ENCODE measurements at regions not wholly inside any gene's neighbourhood (a gene's known extent, or its start where the extent isn't known, plus 50 kb on each side); places are given as distances from the start of the nearest gene placed in this dataset.
"Not testable (repeated sequence)": the region's sequence is repeated elsewhere in the genome, so short reads cannot be mapped to it uniquely, and the experiment has no call there.

GRCh38 chr18:1505856-1506255, 601.2 kb downstream of the ADCYAP1 start:
- DNase-seq = no peak

- DNase-seq = no peak
Observed at GRCh38 chr18:1510542-1511179, 606.0 kb downstream of the ADCYAP1 start.

GRCh38 chr18:1511619-1512311, 607.1 kb downstream of the ADCYAP1 start:
- DNase-seq = no peak

GRCh38 chr18:1513519-1513918, 608.8 kb downstream of the ADCYAP1 start:
- DNase-seq = no peak

GRCh38 chr18:1521588-1522248, 617.0 kb downstream of the ADCYAP1 start:
- DNase-seq = not testable (repeated sequence)

DNA sequence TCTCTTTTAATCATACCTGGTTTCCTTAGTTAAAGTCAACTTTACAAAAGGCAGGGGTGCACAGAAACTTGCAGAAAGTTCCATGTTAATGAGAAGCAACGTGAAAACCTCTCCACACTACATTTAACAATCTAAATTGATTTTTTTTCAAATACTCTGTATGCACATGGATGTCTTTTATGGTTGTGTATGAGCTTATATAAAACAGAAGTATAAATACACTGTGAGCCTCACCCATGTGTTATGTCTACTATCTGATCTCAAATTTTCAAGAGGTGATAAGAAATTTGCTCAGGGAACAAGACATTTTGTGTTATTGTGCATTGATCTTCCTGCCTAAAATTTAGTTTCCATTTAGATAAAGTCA, 617.6 kb downstream of the ADCYAP1 start:
- DNase-seq = no peak

DNA sequence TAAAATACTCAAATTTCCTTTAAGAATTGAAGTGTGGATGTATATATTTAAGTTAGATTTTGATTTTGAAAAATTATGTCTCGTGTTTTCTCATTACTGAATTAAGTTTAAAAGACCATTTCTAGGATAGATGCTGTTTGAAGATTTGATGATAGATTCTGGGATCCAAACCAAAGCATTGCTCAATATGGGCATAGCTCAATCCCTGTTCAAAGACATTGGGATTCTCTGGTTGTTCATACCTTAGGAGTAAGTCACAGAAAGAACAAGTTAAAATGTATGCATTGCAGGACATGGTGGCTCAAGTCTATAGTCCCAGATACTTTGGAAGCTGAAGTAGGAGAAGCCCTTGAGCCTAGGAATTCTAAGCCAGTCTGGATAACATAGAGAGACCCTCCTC, 622.3 kb downstream of the ADCYAP1 start:
- no peak for DNase-seq

DNA sequence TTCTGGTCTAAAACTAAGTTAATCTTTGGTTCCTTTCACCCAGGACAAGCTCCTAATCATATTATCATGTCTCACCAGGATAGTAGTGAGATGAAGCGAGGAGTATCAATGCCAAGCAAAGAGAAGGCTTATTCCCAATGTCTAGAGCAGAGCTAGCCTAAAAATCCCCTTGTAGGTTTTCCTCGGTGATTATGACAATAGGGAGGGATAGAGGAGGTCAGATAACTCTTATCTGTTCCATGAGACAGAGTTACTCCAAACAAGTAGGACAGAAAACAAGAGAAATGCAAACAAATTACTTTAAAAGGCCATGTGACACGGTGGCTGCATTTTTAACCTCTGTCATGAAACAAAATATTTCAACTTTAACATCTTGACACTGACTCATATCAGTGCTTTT, 623.1 kb downstream of the ADCYAP1 start:
- DNase-seq = no peak

- no peak for DNase-seq
Observed at GRCh38 chr18:1528447-1528846, 623.8 kb downstream of the ADCYAP1 start.

DNA sequence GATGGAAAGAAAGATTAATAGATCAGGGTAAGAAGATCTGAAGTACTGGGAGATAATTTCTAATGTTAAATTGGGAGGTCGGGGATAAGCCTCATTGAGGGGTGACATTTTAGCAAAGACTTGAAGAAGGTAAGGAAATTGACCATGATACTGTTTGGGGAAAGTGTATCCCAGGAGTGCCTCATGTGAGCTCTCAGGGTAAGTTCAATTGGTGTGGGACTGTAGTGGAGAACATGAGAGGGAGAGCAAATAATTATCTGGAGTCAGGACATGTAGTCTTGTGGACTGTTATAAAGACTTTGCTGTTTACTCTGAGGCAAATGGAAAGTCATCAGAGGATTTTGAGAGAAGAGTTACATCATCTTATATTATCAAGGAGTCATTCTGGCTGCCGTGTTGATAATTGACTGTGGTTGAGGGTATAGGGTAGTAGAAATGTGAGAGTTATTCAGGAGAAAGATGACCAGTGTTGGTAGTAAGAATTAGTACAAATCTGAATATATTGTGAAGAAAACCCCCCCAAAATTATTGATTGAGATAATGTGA, 624.4 kb downstream of the ADCYAP1 start:
- no peak for DNase-seq

DNA sequence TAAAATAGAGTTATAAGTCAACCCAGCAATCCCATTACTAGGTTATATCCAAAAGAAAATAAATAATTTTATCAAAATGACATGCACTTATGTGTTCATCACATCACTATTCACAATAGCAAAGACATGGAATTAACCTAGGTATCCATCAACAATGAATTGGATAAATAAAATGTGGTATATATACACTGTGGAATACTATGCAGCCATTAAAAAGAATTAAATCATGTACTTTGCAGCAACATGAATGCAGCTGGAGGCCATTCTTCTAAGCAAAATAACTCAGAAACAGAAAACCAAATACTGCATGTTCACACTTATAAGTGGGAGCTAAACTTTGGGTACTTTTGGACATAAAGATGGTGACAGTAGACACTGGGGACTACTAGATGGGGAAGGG, 626.0 kb downstream of the ADCYAP1 start:
- no peak for DNase-seq

- no peak for DNase-seq
Observed at GRCh38 chr18:1539276-1539675, 634.6 kb downstream of the ADCYAP1 start.

DNA sequence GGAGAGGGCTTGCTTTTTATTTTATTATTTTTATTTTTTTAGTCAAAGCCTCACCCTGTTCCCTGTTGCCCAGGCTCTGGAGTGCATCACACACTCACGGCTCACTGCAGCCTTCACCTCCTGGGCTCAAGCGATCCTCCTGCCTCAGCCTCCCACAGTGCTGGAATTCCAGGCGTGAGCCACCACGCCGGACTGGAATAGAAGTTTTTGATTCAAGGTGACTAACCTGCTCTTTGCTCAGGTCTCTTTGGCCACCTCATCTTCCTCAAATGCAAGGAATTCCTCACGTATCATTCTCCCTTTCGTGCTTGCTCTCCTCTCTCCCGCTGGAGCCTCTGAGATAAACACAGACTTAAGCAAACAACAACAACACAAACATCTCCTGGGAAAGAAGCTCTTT, 636.8 kb downstream of the ADCYAP1 start:
- no peak for DNase-seq

DNA sequence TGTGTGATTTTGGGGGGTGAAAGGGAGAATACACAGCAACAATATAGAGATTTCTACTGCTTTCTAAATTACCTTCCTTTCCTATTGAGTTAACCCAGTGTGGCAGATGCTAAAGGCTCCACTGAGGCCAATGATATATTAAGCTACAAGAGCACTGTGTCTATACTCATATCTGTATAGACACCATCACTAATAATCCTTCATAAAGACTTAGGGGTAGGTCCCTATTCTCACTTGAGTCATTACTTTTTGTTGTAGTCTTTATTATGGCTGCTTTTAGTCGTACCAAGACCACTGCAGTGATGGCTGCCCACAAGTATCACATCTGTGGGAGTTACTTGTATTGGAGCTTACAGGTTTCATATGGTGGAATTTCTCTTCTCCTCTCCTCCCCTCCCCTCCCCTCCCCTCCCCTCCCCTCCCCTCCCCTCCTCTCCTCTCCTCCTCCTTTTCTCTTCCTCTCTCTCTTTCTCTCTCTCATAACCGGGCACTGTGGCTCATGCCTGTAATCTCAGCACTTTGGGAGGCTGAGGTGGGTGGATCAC, 637.6 kb downstream of the ADCYAP1 start:
- no peak for DNase-seq

DNA sequence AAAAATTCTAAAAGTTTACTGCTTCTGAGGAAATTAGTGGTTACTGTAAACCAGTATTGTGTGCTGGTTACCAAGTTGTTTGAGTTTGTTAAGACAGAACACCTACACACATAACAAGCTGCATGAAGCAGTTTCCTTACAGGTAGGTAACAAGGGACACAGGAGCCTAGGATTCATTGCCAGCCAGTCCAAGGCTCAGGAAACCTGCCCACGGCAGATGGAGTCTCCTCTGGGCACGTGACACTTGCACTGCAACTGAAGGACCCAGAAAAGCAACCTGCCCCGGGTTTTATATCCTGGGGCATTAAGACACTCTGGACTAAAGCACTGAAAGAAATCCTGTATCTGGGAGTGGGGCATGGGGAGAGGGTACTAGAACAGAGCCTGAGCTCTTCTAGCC, 639.3 kb downstream of the ADCYAP1 start:
- DNase-seq = no peak

- DNase-seq = not testable (repeated sequence)
Observed at GRCh38 chr18:1557711-1558110, 653.0 kb downstream of the ADCYAP1 start.

DNA sequence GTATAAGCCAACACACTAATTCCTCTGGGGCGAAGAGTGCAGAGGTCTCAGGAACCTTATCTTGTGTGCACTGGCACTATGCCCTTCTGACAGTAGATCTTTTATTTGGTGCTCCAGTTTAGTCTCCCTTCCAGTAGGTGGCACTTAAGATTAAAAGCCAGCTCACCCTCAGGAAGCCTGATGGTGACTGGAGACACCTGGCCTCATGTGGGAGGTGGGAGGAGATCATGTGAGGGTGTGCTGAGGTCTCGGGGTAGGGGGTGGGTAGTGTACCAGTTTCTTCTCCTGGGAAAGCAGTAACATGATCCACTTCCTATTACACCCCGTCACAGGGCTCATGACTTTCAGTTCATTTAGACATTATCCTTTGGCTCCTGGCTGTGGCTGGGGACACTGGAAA, 654.9 kb downstream of the ADCYAP1 start:
- DNase-seq = no peak

DNA sequence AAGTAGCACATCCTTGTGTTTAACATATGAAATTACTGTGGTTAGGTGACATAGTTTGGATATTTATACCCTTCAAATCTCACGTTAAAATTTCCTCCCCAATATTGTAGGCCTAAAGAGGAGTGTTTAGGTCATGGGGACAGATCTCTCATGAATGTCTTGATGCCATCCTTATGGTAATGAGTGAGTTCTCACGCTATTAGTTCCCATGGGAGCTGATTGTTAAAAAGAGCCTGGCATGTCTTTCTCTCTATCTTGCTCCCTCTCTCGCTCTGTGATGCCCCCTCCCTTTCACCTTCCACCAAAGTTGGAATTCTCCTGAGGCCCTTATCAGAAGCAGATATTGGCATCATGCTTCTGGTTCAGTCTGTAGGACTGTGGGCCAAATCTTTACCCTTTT, 660.1 kb downstream of the ADCYAP1 start:
- DNase-seq = no peak

DNA sequence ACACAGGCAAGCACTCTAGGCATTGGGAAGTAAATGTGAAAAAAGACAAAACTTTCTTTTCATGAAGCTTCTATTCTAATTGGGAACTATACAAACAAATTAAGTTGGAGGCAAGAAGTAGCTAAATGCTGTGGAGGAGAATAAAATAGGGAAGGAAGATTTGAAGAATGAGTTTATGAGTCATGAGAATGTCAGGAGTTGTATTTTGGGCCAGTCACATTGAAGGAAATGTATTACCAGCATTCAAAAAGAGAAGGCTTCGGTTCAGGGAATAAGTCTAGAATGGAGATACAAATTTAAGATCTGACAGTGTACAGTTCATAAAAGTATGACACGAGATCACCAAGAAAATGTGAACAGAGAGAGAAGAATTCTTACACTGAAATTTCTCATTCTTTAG, 666.5 kb downstream of the ADCYAP1 start:
- DNase-seq = no peak

- no peak for DNase-seq
Observed at GRCh38 chr18:1573732-1574131, 669.1 kb downstream of the ADCYAP1 start.

GRCh38 chr18:1575084-1575483, 670.4 kb downstream of the ADCYAP1 start:
- DNase-seq = no peak

DNA sequence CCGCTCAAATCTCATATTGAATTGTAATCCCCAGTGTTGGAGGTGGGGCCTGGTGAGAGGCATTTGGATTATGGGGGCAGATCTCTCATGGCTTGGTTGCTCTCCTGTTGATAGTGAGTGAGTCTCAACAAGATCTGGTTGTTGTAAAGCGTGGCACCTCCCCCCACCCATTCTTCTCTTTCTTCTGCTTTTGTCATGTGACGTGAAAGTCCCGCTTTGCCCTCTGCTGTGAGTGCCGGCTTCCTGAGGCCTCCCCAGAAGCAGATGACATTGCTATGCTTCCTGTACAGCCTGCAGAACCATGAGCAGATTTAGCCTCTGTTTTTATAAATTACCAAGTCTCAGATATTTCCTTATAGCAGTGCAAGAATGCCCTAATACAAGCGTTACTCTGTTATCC, 673.8 kb downstream of the ADCYAP1 start:
- no peak for DNase-seq

DNA sequence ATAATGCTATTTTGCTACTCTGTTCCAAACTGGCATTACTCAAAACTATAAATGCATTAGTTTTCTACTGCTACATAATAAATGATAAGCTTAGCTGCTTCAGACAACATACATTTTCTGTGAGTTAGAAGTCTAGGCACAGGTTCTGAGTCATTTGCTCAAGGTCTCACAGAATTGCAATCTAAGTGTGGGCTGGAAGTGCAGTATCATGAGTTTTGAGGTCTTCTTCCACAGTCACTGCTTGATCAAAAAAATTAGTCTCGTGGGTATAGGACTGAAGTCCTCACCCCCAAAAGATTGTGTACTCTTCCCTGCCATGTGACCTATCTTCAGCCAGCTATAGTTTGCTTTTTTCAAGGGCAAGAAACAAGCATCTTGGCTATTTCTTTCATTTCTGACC, 676.9 kb downstream of the ADCYAP1 start:
- no peak for DNase-seq
